ENCODE measurements at regions not wholly inside any gene's neighbourhood (a gene's known extent, or its start where the extent isn't known, plus 50 kb on each side); places are given as distances from the start of the nearest gene placed in this dataset.

DNA sequence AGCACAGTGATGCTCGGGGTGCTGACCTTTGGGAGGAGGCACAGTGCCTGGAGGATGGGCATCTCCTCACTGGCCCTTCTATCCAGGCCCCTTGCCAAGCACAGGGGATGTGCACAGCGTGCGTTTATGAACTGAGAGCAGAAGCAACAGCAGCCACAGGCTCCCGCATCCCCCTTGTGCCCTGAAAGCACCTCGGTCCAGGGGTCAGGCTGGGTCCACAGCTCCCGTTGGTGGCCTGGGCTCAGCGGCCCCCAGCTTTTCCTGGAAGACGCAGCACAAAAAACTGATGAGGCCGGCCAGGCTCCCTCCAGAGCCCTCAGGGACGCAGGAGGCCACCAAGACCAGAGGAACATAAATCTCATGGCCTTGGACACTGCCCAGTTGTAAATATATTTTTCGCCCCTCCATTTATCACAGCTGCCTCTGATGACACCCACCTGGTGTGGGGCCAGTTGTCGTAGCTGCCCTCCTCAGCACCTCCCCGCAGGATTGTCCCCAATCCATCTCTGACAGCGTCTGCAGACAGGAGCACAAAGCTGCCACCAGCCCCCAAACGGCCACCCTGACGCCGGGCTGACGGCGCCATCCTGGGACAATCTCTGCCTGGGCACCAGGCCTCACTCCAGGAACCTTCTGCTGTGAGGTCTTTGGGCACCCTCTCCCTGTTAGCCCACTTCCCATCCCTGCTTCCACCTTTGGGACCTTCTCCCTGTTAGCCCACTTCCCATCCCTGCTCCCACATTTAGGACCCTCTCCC is 203.1 kb downstream of the BRD1 start:
- DNase-seq: no peak

DNA sequence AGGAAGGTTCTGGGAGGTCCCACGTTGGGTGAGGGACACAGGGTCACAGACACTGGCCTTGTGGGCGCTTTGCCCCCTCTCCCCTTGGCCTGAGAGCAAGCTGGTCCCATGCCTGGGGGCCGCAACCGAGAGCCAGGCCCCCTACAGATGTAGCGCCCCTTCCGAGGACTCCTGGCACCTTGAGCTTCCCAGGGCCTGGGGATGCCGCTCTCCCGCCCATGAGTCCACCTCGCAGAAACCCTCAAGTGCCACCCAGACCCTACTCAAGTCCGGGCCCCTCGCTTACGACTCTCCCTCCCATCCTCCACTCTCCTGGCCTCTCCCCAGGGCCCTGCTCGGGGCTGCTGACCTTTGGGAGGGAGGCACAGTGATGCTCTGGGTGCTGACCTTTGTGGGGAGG is 204.0 kb downstream of the BRD1 start:
- DNase-seq: no peak

DNA sequence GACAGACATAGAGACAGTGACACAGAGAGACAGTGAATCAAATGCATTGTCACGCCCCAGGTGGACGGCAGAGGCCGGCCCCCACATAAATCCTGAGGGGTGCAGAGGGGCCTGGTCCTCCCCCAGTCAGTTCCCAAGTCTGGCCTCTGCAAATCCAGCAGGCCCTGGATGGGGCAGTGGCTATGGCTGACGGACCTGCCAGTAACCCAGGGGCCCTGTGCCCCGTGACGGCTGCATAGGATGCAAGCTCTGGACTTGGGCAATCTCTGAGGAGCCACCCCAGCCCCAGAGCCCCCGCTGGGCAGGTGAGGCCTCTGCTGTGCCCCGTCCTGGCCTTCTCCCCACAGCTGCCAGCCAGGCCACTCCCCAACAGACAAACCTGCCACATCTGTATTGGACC is 204.5 kb downstream of the BRD1 start:
- no peak for DNase-seq

DNA sequence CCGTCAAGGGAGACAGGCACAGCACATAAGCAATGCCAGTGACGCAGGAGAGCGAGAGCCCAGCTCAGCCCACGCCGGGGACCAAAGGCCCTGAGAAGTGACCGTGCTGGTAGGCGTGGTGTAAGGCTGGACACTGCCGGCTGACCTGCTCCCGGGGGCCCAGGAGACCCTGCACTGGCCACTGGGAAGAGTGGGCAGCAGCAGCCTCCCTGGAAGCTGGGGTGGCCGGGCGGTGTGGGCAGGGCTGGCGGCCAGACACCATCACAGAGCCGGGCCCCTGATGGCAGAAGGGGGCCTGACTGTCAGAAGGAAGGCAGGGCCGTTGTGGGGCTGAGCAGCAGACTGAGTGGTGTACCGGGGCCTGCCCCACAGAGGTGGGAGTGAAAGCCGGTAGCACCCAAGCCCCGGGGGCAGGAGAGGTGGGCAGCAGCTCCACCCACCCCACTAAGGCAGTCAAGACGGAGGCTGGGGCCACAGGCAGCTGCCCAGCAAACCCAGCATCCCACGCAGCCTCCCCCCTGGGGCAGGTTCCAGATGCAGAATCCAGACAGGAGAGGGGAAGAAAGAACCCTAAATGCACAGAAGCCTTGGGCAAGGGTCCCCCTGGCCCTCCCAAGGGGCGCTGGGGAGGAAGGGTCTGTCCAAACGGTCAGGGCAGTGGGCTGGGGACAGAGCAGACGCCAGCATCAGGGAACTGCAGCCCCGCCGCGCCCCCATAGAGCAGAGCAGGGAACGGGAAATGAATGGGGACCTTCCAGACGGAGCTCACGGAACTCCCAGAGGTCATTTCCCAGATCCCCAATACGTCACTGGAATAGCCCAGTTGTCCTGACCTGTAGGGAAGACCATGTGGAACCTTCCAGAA is 205.2 kb downstream of the BRD1 start:
- DNase-seq: no peak

DNA sequence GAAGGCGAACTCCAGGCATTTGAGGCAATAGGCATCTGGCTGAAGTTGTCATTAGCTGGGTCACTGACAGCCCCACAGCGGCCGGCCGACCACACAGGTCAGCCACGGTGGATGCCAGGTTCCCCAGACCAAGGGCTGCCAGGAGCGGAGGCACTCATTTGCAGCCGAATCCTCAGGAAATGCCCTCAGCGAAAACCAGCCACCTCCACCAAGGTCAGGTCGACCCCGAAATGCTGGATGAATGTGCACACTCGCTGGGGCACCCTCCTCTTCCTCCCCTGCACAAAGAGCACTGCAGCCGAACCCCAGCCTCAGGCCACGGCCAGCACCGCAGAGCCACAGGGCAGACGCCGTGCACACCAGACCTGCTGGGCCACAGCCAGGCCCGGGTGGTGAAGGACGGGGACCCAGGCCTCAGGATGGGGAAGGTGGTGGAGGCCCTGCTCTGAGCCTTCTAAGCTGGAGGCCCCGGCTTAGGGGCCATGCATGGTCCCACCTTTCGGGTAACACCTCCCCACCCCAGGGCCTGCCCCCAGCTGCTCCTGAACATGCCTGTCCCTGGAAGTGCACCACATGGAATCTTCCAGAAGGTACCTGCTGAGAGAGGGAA is 206.0 kb downstream of the BRD1 start:
- no peak for DNase-seq

DNA sequence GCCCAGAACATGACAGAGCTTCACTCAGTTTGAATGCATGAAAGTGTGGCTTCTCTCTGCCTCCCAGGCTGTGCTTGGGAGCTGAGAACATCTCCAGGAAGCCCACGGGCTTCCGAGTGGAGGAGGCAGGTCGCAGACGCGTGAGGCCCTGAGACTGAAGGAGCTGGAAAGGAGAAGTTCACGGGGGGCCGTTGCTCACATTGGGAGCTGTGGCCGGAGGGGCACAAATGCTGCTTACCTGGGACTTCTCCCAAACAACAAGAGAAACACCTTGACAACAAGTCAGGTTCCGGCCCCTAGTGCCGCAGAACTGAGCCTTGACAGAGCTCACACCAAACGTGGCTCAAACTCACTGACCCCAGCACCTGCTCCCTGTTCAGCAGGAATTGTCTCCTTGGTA is 207.0 kb downstream of the BRD1 start:
- DNase-seq: no peak

DNA sequence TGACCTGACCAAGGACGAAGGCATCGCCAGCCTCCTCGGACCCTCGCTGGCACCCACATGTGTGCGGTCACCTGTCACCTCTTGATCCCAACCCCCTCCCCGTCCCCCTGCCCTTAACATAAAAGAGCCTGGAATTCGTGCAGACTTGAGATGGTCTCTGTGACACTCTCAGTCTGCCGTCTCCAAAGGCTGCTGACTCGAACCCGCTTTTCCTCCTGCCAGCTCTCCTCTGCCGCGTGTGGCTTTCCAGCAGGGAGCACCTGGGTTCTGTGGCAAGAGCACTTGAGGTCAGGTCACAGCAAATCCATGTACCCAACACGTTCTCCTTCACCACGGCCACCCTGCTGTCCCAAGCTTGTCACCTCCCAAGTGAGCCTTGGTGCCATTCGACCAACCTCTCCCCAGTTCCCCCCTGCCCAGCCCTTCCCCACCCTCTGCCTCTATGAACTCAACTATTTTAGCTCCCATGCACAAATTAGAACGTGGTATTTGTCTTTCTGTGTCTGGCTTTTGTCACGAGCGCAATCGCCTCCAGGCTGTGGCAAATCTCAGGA is 207.6 kb downstream of the BRD1 start:
- no peak for DNase-seq

DNA sequence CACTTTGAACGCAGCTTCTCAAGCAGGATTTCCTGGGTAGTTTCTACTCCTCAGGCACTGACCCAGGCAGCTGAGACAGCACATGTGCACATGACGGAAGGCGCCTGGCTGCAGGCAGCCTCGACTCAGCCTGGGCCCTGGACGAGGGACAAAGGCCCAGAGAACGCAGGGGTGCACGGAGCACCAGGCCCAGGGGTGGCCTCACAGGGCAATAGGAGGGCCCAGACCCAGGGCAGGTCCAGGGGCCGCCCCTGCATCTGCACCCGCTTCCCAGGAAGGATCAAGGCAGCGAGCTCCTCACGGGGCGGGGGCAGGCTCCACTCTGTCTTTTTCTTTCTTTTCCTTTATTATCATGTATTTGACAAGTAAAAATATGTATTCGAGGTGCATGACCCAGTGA is 208.4 kb downstream of the BRD1 start:
- no peak for DNase-seq

DNA sequence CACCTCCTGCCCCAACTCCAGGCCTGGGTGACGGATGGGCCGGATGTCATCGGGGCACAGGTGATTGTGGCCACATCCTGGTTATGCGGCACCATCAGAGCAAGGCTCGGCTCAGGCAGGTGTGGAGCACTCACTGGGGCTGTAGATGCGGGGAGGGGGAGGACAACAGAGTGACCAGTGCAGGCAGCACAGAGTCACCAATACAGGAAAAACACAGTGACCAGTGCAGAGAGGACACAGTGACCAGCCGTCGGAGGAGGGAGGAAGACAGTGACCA is 209.1 kb downstream of the BRD1 start:
- no peak for DNase-seq

DNA sequence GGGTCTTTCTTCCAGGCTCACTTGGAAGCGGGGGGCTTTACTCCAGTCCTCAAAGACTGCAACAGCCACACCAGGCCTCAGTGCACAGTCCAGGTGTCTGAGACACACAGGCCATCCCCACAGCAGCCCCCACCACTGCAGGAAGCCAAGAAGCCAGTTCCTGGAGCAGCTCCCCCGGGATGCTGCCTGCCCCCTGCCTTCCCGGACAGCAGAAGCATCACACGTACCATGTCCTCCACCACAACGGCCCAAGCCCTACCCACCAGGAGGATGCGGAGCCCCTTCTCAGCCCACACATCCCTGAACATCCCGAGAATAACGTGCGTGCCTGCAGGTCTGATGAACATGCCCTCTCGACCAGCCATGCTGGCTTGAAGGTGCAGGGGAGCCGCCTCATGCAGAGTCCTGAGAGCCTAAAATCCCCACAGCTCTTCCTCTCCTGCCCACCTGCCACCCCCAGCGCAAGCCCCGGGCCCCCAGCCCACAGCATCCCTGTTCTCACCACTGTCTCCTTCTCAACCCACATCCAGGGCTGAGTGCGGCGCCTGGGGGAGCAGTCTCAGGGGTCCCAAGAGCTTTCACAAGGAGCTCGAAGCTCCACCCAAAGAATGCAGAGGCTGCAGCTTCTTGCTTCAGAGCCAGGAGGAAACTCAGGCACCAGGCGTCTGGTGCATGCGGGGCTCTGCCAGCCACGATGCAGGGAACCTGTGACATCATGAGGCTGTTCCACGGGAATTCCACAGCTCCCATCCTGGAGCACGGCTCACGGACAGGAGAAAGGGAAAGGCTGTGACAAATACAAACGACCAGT is 209.6 kb downstream of the BRD1 start:
- no peak for DNase-seq

DNA sequence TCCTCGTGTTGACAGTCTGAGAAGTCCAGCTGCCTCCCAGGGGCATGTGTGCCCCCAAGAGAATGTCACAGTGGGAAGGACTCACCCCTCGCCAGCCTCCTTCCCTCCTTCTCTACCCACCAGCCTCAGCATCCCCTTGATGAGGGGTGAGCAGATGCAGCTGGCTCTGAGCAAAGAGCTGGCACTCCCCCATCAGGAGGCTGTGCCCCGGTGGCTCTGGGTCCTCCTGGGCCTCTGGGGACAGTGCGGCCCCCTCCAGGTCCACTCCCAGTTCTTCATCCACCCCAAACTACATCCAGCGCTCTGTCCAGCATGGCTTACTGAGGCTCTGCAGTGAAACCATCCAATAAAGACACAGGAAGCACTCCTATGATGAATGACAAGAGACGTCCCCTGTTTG is 210.4 kb downstream of the BRD1 start:
- no peak for DNase-seq

DNA sequence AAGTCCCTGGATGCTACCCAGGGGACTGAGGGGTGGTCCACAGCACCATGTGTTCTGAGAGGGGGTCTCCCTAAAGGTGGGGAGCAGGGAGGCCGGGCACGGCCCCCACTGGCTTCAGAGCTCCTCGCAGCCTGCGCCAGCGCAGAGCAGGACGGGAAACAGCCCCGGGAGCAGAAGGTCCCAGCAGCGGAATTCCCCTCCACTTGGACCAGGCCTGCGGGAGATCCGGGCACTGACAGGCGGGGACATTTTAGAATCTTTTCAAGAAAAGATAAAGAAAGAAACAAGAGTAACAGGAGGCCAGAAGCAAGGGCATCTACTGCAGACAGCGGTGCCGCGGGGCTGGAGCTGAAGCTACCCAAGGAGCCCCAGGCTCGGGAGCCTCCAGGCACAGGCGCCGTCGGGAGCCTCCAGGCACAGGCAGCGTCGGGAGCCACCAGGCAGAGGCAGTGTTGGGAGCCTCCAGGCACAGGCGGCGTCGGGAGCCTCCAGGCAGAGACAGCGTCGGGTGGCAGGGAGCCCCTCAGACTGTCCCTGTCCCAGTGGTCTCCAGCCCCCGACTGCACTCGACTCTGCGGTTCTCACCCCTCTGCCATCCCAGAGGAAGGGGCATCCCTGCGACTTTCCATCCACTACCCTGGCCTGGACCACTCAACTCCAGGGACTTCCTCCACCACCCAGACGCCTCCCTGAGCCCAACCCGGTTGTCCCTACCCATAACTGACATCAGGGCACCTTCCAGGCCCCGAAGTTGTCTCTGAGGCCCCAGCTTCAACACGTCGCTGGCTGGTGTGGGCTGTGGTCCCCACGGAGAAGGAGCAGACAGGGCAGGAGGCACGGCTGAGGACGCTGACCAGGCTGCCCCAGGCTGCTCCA is 211.1 kb downstream of the BRD1 start:
- DNase-seq: no peak

DNA sequence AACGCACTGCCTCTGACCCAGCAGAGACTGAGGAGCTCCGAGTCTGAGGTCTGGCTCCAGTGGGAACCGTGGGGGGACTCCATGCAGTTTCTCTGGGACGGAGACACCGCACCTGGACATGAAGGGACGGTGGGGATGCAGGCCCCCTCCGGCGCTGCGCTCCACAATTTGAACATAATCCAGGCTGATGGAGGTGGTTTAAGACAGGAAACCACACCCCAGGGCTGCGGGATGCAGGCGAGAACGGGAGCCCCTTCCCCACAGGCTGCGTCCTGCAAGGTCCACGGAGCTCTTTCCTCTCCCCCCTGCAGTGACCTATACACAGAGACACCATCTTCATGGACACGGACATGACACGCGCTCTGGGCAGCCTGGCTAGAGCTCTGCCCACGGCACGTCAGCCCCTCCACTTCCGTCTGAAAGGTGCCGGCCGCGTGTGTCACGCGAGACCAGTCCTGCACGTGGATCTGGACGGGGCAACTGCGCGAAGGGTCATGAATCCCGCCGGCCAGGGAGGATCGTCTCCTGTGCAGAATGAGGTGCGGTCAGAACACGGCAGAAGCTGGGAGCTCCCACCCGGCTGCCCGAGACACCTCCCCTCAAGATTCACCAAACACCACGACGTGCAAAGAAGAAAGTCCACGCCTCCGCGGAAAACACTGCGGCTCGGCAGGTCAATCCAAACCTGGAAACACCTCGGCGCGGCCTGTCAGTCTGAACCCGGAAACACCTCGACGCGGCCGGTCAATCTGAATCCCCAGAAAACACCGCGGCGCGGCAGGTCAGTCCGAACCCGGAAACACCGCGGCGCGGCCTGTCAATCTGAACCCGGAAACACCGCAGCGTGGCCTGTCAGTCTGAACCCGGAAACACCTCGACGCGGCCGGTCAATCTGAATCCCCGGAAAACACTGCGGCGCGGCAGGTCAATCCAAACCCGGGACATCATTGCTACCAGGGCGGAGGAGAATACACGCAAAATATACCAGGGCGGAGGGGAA is 212.4 kb downstream of the BRD1 start:
- no peak for DNase-seq

DNA sequence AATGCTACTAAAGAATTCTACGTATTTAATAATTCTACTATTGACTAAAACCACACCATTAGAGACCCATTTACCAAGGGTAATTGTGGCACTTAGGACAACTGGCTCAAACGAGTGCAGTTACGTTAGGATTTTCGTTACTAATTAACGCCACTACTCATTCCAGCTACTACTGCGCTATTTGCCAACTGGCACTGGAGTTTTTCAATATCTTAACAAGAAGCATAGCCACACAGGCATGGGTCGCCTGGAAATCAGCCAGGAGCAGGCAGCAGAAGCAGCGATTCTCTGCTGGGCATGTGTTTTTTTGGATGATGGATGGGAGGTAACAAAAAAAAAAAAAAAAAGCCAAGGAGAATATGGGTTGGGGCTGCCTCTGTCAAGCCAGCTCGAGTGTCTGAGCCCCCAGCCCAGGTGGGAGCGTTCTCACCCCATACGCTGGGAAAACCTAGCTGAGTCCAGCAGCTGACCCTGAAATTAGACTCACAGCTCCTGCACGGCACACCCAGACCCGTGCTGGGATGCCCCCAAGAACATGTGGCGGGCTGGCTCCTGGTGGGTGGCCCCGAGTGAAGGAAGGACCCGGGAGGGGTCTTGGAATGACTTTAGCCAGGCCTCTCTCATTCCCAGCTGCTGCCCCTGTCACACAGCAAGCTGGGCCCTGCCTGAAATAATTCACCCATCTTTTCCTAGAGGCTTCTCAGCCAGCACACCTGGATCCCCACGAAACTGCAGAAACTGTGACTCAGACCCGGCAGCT is 214.0 kb downstream of the BRD1 start:
- DNase-seq: no peak

DNA sequence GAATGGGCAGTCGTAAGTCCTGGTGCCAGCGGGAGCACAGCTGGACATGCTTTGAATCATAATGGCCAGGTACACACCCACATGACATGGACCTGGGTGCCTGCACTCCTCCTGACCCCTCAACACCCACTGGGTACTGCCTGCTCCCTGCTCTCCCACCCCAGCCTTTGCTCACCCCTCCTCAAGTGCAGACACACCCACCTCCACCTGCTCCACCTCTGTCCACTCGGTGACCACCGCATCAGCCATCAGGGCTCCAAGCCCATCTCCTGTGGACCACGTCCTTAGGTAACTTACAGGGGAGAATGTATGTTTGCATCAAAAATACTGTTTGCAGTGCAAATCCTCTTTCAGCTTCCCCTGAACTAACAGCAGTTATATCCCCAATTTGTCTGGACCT is 214.6 kb downstream of the BRD1 start:
- no peak for DNase-seq

DNA sequence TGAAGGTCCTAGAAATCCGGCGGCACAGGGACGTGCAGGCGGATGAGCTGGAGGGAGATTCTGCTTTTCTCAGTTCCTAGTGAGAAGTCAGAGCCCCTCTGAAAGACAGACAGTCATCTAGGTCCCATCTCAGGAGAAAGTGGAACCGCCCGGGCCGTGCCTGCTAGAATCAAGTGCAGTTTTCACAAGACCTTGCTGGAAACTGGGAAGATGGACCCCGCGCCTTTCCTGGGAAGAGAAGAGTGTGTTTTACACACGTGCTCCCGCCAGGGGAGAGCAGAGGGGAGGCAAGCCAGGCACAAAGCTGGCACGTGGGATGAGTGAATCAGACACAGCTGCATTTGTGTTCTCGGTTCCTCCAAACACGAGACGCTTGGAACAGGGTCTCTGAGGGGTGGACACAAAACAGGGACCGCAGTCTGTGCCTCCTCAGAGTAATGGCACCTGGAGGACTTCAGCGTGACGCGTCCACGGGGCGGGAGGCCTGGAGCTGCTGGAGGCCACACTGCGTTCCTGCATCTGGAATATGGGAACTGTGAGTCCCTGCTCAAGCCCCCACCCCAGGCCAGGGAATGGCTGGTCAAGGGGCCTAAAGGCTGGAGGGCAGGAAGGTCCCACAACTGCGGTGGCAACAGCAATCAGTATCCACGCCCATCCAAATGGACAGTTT is 218.3 kb downstream of the BRD1 start:
- no peak for DNase-seq

DNA sequence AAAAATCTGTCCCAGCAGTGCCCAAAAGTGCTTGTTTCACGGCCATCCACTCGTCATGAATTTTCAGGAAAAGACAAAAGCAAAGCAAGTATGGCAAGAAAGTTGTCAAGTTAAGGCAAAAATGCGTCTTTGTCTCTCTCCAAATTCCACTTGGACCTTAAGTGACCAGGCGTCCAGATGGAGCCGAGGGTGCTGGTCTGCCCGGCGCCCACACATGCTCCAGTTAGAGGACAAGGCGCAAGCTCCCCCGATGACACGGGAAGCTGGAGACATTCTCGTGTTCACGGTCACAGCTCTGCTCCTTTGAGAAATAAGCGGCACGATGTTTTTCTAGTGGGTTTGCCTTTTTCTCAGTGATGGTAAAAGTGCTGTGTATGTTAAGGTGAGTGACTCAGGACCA is 219.0 kb downstream of the BRD1 start:
- no peak for DNase-seq

DNA sequence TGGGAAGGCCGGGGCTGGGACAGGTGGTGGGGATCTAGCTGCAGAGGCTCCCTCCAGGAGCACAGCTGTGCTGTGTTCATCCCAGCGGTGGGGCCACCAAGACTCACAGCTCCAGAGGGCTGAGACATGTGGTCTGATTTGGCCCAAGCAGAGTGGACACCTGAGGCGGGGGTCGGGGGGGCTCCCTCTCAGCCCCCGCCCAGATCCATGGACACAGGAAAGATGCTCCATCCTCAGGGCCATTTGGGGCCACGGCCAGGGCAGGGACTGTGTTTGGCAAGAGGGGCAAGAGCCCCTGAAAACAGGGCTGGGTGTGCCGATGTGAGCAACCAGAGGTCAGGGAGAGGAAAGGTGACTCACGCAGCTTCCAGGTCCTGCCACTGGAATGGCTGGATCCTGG is 219.4 kb downstream of the BRD1 start:
- no peak for DNase-seq
